Left lobe of liver (tissue), 2 donors: ENCODE measurements at regions not wholly inside any gene's neighbourhood (a gene's known extent, or its start where the extent isn't known, plus 50 kb on each side); places are given as distances from the start of the nearest gene placed in this dataset.

Experiments
- ATAC-seq: fragments of 200-7000 bp; cut with Tn5 transposase; one replicate; pipeline ENCODE4 v1.9.1; 2020; ENCODE audit warnings: mild to moderate bottlenecking, moderate library complexity
- DNase-seq: peaks from one replicate; pipeline ENCODE4 v3.0.0-alpha.2; 2020; ENCODE audit warnings: low spot score
- donor health status: DM: no; HTN: no; CAD: no; lungs with moderate emphysema.
- donor health status: DM: no; HTN: yes; CAD: no.

DNA sequence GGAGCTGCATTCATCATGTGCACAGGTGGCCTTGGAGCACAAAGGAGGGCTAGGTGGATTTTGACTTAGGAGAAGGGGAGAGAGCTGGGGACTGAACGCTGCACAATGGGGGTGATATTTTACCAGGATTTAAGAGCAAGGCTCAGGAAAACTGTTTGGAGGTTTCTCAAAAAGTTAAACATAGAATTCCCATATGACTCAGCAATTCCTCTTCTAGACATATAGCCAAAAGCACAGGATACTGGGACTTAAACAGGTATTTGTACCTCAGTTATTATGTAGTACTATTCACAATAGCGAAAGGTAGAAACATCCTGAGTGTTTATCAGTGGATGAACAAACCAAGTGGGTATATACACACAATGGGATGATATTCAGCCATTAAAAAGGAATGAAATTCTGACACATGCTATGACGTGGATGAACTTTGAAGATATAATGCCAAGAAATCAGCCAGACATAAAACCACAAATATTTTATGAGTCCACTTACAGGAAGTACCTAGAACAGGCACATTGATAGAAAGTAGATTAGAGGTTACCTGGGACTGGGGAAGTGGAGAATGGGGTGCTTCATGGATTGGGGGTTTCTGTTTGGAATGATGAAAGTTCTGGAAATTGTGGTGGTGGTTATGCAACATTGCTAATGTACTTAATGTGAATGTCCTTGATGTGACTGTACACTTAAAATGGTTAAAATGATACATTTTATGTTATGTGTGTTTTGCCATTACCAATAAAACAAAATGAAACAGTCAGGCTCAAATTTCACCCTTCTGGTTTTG lies 216.9 kb downstream of the HAUS1 start:
- no peak for DNase-seq
- ATAC-seq: no peak

DNA sequence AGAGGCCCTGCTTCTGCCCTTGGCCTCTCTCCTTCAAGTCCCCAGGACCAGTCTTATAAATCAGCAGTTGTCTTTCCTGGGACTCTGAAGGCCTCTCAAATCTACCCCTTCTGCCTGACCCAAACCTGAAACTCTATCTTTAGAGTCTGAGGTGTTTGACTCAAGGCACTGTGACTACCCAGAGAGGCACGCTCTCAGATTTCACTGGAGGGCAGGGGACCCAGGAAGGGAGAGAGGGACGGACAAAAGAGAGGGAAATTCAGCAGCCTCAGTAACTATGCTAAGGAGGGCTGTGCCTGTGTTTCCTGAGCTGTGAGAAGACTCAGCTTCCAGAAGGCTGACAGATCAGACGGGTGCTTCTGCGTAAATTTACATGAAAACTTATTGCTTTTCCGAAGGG lies 217.8 kb downstream of the HAUS1 start:
- ATAC-seq: no peak
- DNase-seq: no peak

DNA sequence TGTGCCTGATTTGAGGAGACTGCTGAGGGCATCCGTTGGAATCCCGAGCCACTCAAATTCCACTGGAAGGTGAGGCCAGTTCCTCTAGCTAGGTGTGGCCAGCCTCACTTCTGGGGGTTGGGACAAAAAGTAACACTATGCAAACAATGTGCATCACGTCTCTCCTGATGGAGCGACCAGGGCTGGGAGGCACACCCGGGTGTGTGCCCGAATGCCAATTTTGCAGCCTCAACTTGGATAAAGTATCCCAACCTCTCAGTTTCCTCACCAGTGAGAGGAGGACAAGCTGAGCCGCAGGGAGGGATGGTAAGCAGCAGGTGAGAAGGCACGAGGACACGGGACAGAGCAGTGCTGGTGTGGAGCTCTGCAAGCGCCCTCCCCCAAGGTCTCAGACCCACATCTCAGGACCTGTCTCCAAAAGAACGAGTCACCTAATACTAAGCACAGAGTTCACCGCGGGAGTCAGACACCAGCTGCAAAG lies 218.3 kb downstream of the HAUS1 start:
- DNase-seq (no peak), ATAC-seq (no peak)

DNA sequence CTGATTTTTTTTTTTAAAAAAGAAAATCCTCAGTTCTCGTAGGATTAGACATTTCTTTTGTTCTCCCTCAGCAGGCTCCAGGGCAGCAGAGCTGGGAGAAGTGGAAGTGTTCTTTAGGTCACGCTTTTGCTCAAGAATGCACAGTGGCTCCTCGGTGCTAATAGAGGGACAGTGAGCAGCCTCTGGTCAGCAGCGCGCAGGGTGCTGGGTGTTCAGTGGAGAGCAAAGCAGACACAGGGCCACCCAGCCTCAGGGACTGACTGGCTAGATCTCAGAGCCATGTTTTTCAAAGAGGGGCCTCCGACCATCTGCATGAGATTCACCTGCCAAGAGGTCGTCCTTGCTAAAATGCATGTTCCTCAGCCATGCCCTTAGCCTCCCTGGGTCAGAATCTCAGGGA lies 218.8 kb downstream of the HAUS1 start:
- ATAC-seq (no peak), DNase-seq (no peak)

DNA sequence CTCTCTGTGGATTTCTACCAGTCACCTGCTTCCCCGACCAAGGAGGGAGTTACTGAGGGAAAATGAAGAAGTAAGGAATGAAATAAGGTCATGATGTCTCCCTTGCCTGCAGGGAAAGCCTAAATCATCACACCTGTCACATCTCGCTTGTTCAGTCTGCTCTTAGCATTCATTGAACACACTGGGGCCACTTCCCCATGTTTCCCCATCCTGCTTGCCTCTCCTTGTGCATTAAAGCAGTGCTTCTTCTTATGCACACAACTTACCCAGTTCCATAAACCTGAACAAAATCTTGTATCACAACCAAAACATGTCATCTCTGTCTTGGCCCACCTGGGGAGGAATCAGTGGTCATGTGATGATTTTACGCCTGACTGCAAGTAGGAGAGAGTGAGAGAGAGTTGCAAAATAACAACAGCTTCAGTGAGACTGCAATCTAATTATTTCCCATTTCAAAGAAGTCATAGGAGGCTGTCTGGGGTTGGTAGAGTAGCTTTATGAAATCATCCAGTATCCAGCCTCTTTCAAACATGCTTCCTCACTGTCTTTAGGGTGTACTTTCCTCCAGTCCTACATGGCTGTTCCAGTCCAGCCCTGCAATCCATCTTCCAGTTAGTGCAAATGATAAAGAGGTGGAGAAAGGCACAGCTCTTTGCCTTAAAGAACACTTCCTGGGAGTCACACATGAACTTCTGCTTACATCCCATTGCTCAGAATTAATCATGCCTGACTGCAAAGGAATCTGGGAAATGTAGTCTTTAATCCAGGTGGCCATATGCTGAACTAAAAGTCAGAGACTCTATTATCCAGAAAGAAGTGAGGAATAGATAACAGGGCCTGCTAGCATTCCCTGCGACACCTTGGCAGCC lies 220.1 kb downstream of the HAUS1 start:
- ATAC-seq (peak; percentile 95), DNase-seq (no peak)

DNA sequence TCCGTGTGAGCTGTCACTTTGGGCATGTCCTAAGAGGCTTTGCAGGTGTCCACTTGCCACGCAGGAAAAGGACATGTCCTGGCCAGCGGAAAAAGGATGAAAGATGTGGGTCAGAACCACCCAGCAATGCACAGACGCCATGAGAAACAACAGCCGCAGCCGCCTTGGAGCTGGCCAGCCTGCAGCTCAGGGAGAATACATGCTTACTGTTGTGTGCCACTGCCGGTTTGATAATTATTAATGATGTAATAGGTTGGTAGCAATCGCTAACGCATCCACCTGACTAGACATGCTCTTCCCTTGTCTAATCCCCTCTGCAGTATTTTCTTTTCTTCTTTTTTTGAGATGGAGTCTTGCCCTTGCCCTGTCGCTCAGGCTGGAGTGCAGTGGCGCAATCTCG lies 221.7 kb downstream of the HAUS1 start:
- no peak for ATAC-seq
- DNase-seq: no peak

DNA sequence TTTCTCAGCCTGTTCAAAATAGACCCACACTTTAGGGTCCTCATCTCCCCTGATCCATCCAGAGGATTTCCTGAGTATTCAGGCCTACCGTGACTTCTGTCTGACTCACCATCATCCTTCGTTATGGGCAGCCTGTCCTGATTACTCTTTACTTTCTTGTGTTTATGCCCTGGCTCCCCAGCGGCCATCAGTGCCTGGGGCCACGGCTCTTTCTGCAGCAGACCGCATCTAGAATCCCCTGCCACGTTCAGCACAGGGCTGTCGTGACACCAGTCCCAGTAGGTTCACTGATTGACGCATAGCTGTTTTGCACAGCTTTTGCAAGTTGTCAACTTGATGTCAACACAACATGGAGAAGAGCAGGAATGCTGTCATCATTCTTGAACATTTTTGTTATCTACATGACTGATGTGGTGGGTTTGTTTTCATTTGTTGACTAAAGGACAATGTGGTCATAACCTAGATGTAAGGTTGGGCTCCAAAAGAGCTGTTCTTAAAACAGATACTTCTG lies 225.6 kb downstream of the HAUS1 start:
- DNase-seq: no peak

DNA sequence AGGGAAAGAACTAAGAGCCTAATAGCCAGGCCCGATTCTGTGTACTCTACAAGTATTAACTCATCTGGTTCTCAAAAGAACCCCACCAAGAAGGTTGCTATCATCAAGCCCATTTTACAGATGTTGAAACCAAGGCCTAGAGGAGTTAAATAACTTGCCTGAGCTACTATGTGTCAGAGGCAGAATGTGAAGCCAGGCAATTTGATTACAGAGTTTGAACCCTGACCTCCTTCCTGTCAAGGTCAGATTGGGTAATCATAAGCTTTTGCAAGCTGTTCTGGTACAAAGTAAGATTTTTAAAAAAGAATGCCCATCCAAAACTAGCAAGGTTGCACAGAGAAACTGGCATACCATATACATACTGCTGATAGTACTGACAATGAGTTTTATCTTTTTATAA lies 227.1 kb downstream of the HAUS1 start:
- ATAC-seq (peak; percentile 6), DNase-seq (peak; percentile 67)

More for the DNA sequence above, 225.6 kb downstream of the HAUS1 start:
- no peak for ATAC-seq

DNA sequence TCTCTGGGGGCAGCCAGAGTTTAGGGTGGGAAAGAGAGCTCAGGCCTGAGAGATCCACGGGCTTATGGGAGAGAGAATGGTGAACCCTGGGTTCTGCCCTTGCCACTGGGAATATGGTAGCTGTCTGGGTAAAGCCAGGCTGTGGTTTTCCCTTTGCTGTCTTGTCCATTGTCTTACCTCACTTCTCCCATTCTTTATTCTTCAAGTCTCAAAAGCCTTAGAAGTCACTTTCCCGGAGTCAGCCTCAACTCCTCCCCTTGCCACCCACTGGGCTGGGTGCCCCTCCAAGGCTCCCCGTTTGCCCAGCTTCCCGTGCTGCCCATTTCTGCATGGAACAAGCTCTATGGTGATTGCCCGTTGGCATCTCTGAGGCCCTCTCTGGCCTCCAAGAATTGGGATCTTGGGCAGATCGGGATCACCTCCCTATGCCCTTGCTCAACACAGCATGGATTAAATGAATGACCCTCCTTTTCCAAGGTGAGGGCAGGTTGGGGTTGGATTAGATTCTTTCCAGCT lies 228.2 kb downstream of the HAUS1 start:
- no peak for ATAC-seq
- no peak for DNase-seq

DNA sequence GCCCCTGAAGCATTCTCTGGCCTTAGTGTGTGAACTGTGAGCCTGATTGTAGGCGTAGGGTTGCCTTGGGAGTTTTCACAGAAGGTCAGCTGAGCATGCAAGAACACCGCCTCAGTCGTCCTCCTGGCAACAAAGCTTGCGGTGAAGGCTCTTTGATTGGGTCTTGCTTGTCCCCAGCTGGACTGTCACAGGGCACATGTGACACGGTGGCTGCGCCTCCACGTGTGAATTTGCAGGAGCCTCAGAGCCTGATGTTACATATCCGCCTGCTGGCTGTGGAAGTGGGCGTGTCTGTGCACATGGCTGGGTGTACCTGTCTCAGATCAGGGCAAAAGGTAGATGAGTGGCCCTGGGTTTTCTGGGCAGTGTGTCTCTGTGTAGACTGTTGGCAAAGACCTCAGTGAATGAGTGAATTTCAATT lies 228.7 kb downstream of the HAUS1 start:
- ATAC-seq (peak; percentile 65), DNase-seq (peak; percentile 92)

DNA sequence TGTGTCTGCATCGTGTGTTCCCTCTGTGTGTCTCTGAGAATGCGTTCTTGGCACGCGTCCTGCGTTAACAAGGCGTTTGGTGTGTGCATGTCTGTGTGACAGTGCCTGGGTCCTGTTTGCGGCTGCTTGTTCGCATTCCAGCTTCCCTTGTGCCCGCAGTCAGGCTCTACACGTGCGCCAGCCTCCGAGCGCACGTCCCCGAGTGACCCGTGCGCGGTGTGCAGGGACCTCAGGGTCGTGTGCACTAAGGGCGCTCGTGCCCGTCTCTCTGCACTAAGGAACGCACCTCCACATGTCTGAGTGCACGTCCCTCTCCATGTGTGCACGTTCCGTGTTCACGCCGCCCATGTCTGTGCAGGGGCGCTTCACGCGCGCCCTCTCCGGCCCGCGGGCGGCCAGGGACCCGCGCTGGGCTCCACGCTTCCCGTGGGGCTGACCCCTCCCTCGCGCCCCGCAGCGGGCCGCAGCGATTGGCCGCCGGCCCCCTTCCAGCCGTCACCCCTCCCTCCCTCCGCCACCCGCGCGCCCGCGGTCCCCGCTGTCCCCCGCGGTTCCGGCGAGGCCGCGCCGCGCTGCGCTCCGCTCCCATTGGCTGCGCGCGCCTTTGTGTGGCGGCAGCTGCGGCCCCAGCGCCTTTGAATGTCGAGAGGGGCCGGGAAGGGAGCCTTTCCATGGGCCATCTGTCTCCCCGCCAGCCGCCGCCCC lies 229.4 kb downstream of the HAUS1 start:
- ATAC-seq (peak; percentile 76), DNase-seq (peak; percentile 87)

DNA sequence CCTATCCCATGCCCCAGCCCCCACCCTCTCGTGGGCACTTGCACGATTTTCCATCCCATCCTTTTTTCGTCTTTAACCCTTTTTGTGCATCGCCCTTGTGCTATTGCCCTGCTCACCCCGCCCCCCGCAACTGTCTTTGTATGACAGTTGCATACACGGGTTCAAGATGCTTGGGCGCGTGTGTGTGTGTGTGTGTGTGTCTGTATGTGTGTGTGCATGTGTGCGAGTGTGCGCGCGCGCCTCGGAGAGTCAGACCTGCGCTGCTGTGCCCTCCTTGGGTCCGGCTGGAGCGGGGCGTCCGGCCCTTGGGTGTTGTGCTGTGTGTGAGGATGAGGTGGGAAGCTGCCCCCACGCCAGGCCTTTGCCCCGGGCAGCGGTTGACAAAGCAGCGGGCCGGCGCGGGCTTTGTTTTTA lies 230.7 kb downstream of the HAUS1 start:
- DNase-seq (peak; percentile 56), ATAC-seq (peak; percentile 5)

DNA sequence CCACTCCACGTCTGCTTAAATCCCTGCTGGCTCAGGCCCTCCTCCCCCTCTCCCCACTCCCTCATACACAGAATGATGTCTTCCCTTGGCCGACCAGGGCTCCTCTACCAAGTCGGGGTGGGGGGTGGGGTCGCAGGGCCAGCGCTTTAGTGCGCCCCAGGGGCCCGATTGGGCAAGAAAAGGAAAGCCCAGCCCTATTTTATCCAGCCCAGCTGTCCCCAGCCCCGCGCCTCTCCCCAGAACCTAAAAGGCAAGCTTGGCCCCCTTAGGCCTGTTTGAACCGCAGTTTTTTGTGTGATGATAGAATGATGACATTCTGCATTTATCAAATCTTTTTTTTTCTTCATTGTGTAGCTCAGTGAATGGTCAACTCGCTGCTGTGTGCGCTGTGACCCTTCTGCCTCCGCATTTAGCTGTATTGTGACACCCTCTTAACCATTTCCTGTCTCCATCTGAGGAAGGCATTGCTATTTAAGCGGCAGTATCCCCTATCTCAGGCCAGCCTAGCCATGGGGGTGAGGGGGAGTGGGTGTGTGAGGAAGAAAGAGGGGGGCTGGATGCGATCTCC lies 231.4 kb downstream of the HAUS1 start:
- ATAC-seq (no peak), DNase-seq (no peak)

DNA sequence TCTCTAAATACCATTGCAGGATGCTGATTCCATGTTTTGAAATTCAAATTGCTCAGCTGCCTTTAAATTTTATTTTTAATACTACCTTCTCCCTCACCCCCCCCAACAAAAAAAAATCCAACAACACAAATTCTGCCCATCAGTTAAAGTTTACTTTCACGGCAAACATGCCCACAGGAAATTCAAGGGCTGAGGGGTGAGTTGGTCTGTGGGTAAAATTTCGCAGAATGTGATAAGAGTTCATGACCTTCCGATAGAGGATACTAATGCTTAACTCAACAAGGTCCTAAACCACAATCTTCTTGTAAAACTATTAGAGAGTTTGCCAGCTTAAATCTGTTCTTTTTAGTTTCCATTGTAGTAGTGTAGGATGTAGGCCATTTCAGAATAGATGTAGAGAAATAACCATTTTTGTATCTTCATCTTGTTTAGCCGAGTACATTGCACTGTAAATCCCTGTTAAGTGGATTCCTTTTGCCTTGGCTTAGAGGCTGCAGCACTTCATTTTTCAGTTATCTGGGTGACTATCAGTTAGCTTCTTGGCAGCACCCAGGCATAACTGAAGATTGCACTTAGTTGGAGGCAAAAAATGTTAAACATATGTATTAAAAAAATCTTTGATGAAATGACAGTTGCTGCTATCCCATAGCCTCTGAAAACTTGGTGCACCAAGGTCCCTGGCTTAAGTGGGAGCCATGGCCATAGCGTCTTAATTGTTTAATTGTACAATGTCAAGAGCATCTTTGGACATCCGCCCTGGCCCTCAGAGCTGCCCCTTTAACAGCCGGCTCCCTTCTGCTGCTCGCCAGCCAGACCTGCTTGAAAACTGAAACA lies 232.3 kb downstream of the HAUS1 start:
- no peak for ATAC-seq
- DNase-seq: no peak

DNA sequence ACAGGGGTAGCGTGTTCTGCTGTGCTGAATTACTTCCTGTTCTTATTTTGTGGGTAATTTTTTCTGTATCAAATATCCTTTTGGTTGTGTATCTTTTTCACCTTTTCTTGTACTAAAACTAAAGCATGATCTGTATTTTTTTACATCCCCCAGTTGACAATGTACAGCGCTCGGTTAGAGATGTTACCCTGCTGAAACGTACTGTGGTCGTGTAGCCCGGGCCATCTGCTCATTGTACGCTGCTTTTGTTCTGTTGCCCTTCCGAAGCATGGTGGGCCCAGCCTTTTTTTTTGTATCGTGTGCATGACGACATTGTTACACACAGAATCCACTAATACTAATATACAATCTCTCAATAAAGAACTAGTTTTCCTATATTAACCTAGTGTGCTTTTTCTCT lies 233.1 kb downstream of the HAUS1 start:
- ATAC-seq: no peak
- DNase-seq: no peak

DNA sequence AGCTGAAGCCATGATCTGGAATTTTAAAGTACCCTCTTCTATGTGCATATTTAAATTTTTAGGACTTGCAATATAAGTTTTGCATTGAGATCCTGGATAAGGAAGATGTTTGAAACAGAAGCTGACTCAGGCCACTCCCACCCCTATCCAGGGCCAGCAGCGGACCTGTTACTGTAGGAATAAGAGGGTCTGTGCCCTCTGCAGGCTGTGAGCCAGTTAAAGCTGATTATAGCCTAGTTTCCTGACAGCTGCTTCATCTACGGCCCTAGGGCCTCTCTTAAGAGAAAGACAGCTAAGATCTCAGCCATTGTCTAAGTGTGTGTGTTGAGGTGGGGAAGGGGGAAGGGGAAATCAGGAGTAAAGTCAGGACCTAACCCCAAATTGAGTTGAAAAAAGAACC lies 234.0 kb downstream of the HAUS1 start:
- DNase-seq (no peak), ATAC-seq (no peak)

DNA sequence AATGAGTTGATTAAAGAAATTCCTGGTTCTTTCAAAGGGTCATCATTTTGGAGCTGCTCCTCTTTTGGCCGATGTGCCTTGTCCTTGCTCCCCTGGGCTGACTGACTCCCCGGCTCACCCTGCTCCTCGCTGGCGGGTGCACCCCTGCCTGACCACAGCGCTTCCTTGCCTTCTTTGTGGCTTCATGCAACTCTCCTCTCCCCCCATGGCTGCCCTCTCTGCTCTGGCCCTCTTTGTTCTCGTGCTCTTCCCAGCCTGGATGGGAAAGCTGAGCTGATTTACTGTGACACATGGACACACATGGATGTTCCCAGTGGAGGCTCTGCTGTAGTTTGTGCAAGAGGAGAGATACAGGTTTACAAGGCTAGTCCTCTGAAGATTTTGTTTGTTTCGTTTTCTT lies 234.6 kb downstream of the HAUS1 start:
- DNase-seq (no peak), ATAC-seq (no peak)

DNA sequence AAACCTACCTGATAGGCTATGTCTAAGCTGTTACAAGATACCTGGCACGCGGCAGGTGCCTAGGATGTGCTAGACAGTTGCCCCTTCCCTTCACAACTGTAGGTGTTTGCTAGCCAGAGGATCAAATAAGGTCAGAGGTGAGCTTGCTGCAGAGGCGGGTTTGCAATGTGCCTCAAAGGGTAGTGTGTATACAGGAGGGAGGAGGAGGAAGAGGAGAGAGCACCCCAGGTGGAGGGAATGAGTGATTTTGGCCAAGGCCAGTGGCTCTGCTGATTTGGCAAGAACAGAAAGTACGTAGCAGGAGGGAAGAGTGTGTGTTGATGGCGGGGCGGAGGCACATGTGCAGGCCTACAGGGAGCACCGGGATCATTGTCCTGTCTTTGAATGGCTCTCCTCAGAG lies 236.5 kb downstream of the HAUS1 start:
- DNase-seq (no peak), ATAC-seq (peak; percentile 5)

DNA sequence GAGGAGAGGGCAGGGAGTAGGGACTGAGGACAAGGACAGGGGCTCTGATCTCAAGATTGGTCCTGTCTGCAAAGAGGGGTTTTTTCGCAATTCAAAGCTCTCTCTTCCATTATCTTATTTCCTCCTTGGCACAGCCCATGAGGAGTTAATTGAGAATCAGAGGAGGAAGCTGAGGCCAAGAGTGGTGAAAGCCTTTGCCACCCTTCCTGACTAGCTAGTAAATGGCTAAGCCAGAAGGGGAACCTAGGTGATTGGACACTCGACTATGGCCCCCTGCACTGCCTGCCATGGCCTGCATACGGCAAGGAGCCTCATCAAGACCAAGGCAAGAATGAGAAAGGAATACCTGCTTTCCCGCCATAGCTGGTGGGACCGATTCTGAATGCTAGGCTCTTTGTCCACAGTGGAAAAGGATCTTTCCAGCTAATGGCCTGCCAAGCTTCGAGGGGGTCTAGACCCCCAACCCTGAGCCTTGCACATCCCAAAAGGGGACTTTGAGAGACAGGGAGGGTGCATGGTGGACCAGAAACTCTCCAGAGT lies 237.9 kb downstream of the HAUS1 start:
- DNase-seq (no peak), ATAC-seq (no peak)
